SK-N-SH treated with all-trans-retinoic acid at 6 μM for 48 hours (cell line): ENCODE measurements at regions not wholly inside any gene's neighbourhood (a gene's known extent, or its start where the extent isn't known, plus 50 kb on each side); places are given as distances from the start of the nearest gene placed in this dataset.

ENCODE experiments used
- ATAC-seq: fragments of 200-7000 bp; cut with Tn5 transposase; 3 replicates; pipeline ENCODE4 v1.9.1; 2020; ENCODE audit warnings: mild to moderate bottlenecking, moderate library complexity
- ARNTL ChIP-seq: fragments of 450-650 bp; formaldehyde crosslinking; IDR thresholded peaks from 2 replicates; pipeline ENCODE4 v1.5.0; 2020; ENCODE audit warnings: low read depth, mild to moderate bottlenecking, moderate library complexity, borderline replicate concordance
- BACH2 ChIP-seq: fragments of 250-450 bp; sonication (Bioruptor Pico); IDR thresholded peaks from 2 replicates; pipeline ENCODE4 v1.9.0; 2021; ENCODE audit warnings: mild to moderate bottlenecking, borderline replicate concordance
- CREB5 ChIP-seq: fragments of 250-450 bp; sonication (Bioruptor Pico); IDR thresholded peaks from 2 replicates; pipeline ENCODE4 v1.5.1; 2020; ENCODE audit warnings: low read depth, mild to moderate bottlenecking, moderate library complexity
- CSRNP3 ChIP-seq: fragments of 250-450 bp; sonication (Bioruptor Pico); IDR thresholded peaks from 2 replicates; pipeline ENCODE4 v1.5.1; 2021; ENCODE audit warnings: mild to moderate bottlenecking, moderate library complexity
- ESRRG ChIP-seq: fragments of 250-450 bp; sonication (Bioruptor Pico); IDR thresholded peaks from 2 replicates; pipeline ENCODE4 v1.6.1; 2021; ENCODE audit warnings: mild to moderate bottlenecking
- GLIS3 ChIP-seq: fragments of 250-450 bp; sonication (Bioruptor Pico); IDR thresholded peaks from 2 replicates; pipeline ENCODE4 v1.5.0; 2020; ENCODE audit warnings: mild to moderate bottlenecking, moderate library complexity
- ISL1 ChIP-seq: fragments of 250-450 bp; sonication (Bioruptor Pico); IDR thresholded peaks from 2 replicates; pipeline ENCODE4 v2.1.2; 2022; ENCODE audit warnings: mild to moderate bottlenecking, moderate library complexity
- OSR1 ChIP-seq: fragments of 250-450 bp; sonication (Bioruptor Pico); IDR thresholded peaks from 2 replicates; pipeline ENCODE4 v1.8.0; 2022; ENCODE audit warnings: moderate library complexity, mild to moderate bottlenecking, inconsistent platforms
- PATZ1 ChIP-seq: fragments of 250-450 bp; sonication (Bioruptor Pico); IDR thresholded peaks from 2 replicates; pipeline ENCODE4 v1.8.0; 2020; ENCODE audit warnings: mild to moderate bottlenecking, moderate library complexity, borderline replicate concordance
- POU6F1 ChIP-seq: fragments of 250-450 bp; sonication (Bioruptor Pico); IDR thresholded peaks from 2 replicates; pipeline ENCODE4 v1.8.0; 2021; ENCODE audit warnings: low read depth, mild to moderate bottlenecking, moderate library complexity, borderline replicate concordance
- PPARA ChIP-seq: fragments of 250-450 bp; sonication (Bioruptor Pico); IDR thresholded peaks from 2 replicates; pipeline ENCODE4 v1.5.0; 2020; ENCODE audit warnings: mild to moderate bottlenecking, borderline replicate concordance
- RARB ChIP-seq: fragments of 250-450 bp; sonication (Bioruptor Pico); IDR thresholded peaks from 2 replicates; pipeline ENCODE4 v1.8.0; 2021; ENCODE audit warnings: mild to moderate bottlenecking, moderate library complexity
- TCF4 ChIP-seq: fragments of 250-450 bp; sonication (Bioruptor Pico); IDR thresholded peaks from 2 replicates; pipeline ENCODE4 v1.8.0; 2021; ENCODE audit warnings: mild to moderate bottlenecking, moderate library complexity, borderline replicate concordance
- TOX ChIP-seq: fragments of 250-450 bp; sonication (Bioruptor Pico); IDR thresholded peaks from 2 replicates; pipeline ENCODE4 v1.8.0; 2021; ENCODE audit warnings: mild to moderate bottlenecking, moderate library complexity, borderline replicate concordance
- TSHZ2 ChIP-seq: fragments of 250-450 bp; sonication (Bioruptor Pico); IDR thresholded peaks from 2 replicates; pipeline ENCODE4 v1.5.0; 2020; ENCODE audit warnings: mild to moderate bottlenecking, moderate library complexity
- ZC3H10 ChIP-seq: fragments of 250-450 bp; sonication (Bioruptor Pico); IDR thresholded peaks from 2 replicates; pipeline ENCODE4 v1.5.1; 2021; ENCODE audit warnings: mild to moderate bottlenecking, moderate library complexity
- ZFP30 ChIP-seq: fragments of 450-650 bp; formaldehyde crosslinking; IDR thresholded peaks from 2 replicates; pipeline ENCODE4 v1.5.0; 2022; ENCODE audit warnings: mild to moderate bottlenecking, moderate library complexity
- ZNF565 ChIP-seq: fragments of 450-650 bp; formaldehyde crosslinking; conservative IDR thresholded peaks from 2 replicates; pipeline ENCODE4 v1.5.0; 2020; ENCODE audit warnings: low read depth, mild to moderate bottlenecking, moderate library complexity
- ZNF70 ChIP-seq: fragments of 450-650 bp; formaldehyde crosslinking; IDR thresholded peaks from 2 replicates; pipeline ENCODE4 v1.5.0; 2020; ENCODE audit warnings: mild to moderate bottlenecking, moderate library complexity
- ZNF8 ChIP-seq: fragments of 450-650 bp; formaldehyde crosslinking; IDR thresholded peaks from 2 replicates; pipeline ENCODE4 v1.5.0; 2020; ENCODE audit warnings: mild to moderate bottlenecking, moderate library complexity

- TF ChIP-seq RARB (no peak), ARNTL (no peak), CSRNP3 (CRISPR knock-in tag) (no peak), ZNF70 (CRISPR knock-in tag) (no peak), GLIS3 (CRISPR knock-in tag) (no peak), POU6F1 (CRISPR knock-in tag) (no peak), ZC3H10 (CRISPR knock-in tag) (no peak), ZNF565 (CRISPR knock-in tag) (no peak), ESRRG (CRISPR knock-in tag) (no peak), ISL1 (CRISPR knock-in tag) (no peak), TOX (no peak), ZNF8 (CRISPR knock-in tag) (no peak), BACH2 (no peak), ZFP30 (CRISPR knock-in tag) (no peak), PPARA (CRISPR knock-in tag) (no peak), TSHZ2 (no peak)
- ATAC-seq: no peak
Measured at GRCh38 chr3:139762302-139762701, 84.5 kb upstream of the NMNAT3 start.

- ATAC-seq: no peak
- TF ChIP-seq ZNF565 (CRISPR knock-in tag): no peak
- TF ChIP-seq TSHZ2: no peak
- TF ChIP-seq TOX: no peak
- no peak for TF ChIP-seq RARB
- TF ChIP-seq CREB5 (CRISPR knock-in tag): no peak
- TF ChIP-seq CSRNP3 (CRISPR knock-in tag): no peak
- no peak for TF ChIP-seq OSR1 (CRISPR knock-in tag)
- no peak for TF ChIP-seq ZC3H10 (CRISPR knock-in tag)
- no peak for TF ChIP-seq TCF4 (CRISPR knock-in tag)
- no peak for TF ChIP-seq PATZ1 (CRISPR knock-in tag)
- TF ChIP-seq ARNTL: no peak
- TF ChIP-seq ISL1 (CRISPR knock-in tag): no peak
- TF ChIP-seq ZNF70 (CRISPR knock-in tag): no peak
- TF ChIP-seq, all 23 proteins: peak for 0
Measured at GRCh38 chr3:139759470-139759869, 81.7 kb upstream of the NMNAT3 start.
